ENCODE measurements at regions not wholly inside any gene's neighbourhood (a gene's known extent, or its start where the extent isn't known, plus 50 kb on each side); places are given as distances from the start of the nearest gene placed in this dataset.

DNA sequence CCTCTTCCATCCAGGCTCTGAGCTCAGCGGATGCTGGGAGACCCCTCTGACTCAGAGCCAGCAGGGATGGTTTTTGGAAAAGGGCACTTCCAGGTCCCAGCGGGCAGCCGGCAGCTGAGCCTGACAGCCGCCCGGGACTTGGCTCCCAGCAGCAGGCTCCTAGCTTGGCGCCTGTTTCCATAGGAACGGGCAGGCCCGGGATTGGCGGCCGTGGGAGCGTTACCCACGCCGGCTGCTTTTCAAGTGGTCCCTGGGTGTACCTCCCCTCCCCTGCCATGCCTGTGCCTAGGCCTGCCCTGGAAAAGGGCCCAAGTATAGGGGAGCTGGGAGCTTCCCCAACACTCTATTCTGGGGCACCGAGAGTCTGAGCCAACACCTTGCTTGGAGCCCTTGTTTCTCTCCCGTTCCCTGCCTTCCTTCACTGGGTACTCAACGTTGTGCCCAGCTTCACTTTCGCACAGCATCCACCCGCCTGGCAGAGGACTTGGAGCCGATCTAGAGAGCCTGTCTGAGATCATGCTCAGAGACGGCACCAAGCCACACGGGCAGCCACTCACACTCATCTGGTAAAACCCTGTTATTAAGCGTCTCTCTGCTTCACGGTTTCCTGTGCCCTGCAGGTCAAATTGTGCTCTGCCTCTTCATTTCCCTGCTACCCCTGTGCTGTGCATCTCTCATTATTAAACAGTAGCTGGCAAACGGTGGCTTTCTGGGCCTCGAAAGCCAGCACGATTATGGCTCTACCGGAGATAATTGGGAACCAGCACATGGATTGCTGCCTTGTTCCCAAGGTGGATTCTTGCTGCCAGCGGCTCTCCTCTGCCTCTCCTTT is 521.5 kb downstream of the BCOR start:
- ATAC-seq (peak; percentile 17 to 35), DNase-seq (no peak)
- no peak for TF ChIP-seq CTCF (IDR thresholded peaks at IDR 0.05)
- Histone ChIP-seq H3K9me3 (no peaks in the 10 kb centered on the region), H3K27me3 (ENCODE audit: low read depth) (no peaks in the 10 kb centered on the region), H3K36me3 (no peaks in the 10 kb centered on the region), H3K4me1 (no peaks in the 10 kb centered on the region), H3K4me3 (no peak overlapping the region), H3K27ac (no peak overlapping the region)
- intact Hi-C loops (cut with DNase I) = no loop called here

DNA sequence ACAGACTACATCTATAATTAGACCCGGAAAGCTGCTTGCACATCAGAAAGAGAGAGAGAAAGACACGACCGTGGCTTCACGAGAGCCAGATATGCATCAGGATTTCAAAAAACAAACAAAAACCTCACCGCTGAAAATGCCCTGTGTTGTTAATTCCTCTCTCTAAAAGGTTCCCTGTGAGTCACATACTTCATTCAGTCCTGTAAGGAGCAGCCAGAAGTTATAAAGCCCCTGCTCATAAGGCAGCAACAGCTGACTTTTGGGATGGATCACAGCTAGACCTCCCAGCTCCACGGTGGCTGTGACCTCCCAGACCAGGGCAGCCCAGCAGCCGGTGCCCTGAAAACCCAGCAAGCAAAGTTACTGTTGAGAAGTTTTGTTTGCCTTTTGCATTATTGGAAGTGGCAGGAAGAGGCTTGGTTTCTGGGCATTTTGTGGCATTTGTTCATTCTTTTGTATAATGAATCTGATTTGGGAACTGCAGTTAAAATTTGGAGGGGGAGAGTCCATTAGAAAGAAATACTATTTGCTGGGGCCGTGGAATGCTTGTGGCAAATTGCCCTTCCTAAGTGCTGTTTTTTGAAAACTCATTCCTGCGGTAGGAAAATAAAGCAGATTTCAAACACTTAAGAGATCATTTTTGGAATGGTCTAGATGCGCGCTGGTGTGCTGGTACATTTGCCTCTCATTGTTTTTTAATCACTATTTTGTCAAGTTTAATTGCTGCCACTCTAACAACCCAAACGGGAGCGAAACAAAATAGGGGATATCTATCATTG is 520.4 kb downstream of the BCOR start:
- H3K9me3 ChIP-seq = no peaks in the 10 kb centered on the region
- H3K27me3 ChIP-seq (ENCODE audit: low read depth) = no peaks in the 10 kb centered on the region
- TF ChIP-seq CTCF (IDR thresholded peaks at IDR 0.05) = no peak
- no peaks in the 10 kb centered on the region for H3K36me3 ChIP-seq
- peak in 1 of 2 donors; percentile 39 for ATAC-seq
- H3K4me1 ChIP-seq = no peaks in the 10 kb centered on the region
- intact Hi-C loops (cut with DNase I) = no loop called here
- no peak for DNase-seq
- no peak overlapping the region for H3K27ac ChIP-seq
- H3K4me3 ChIP-seq = no peak overlapping the region

GRCh38 chrX:39577985-39578869 is 519.5 kb downstream of the BCOR start:
- no peaks in the 10 kb centered on the region for H3K9me3 ChIP-seq
- DNase-seq (no peak), ATAC-seq (no peak)
- no peaks in the 10 kb centered on the region for H3K4me1 ChIP-seq
- intact Hi-C loops (cut with DNase I) = no loop called here
- no peak for TF ChIP-seq CTCF (IDR thresholded peaks at IDR 0.05)
- no peak overlapping the region for H3K4me3 ChIP-seq
- no peaks in the 10 kb centered on the region for H3K27me3 ChIP-seq (ENCODE audit: low read depth)
- no peaks in the 10 kb centered on the region for H3K36me3 ChIP-seq
- no peak overlapping the region for H3K27ac ChIP-seq

- H3K27ac ChIP-seq = no peak overlapping the region
- H3K27me3 ChIP-seq (ENCODE audit: low read depth) = no peaks in the 10 kb centered on the region
- TF ChIP-seq CTCF (IDR thresholded peaks at IDR 0.05) = no peak
- H3K9me3 ChIP-seq = no peaks in the 10 kb centered on the region
- H3K4me3 ChIP-seq = no peak overlapping the region
- H3K36me3 ChIP-seq = no peaks in the 10 kb centered on the region
- ATAC-seq (no peak), DNase-seq (no peak)
- intact Hi-C loops (cut with DNase I) = no loop called here
- H3K4me1 ChIP-seq = no peaks in the 10 kb centered on the region
Observed at GRCh38 chrX:39580043-39580442, 517.7 kb downstream of the BCOR start.

DNA sequence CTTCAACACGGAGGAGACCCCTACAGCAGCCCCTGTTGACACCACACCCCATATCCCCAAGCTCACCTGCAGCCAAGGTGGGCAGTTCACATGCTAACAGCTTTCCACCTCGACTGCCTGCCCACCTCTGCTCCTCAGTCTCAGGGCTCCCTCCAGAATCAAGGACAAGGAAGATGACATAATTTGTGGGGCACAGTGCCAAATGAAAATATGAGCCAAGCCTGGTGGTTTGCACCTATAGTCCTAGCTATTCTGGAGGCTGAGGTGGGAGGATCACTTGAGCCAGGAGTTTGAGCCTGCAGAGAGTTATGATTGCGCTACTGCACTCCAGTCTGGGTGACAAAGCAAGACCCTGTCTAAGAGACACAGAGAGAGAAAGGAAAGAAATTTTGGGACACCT is 516.3 kb downstream of the BCOR start:
- no peak for ATAC-seq
- Histone ChIP-seq H3K4me1 (no peaks in the 10 kb centered on the region), H3K27ac (no peak overlapping the region), H3K27me3 (ENCODE audit: low read depth) (no peaks in the 10 kb centered on the region), H3K9me3 (no peaks in the 10 kb centered on the region), H3K36me3 (no peaks in the 10 kb centered on the region), H3K4me3 (no peak overlapping the region)
- no peak for TF ChIP-seq CTCF (IDR thresholded peaks at IDR 0.05)
- intact Hi-C loops (cut with DNase I) = no loop called here
- no peak for DNase-seq

Data from lower lobe of right lung (tissue), 2 donors.